Eye (tissue), 1 donor: ENCODE measurements at regions not wholly inside any gene's neighbourhood (a gene's known extent, or its start where the extent isn't known, plus 50 kb on each side); places are given as distances from the start of the nearest gene placed in this dataset.

ENCODE experiments used
- DNase-seq: peaks from one replicate; pipeline ENCODE4 v3.0.0-alpha.2; 2015

DNA sequence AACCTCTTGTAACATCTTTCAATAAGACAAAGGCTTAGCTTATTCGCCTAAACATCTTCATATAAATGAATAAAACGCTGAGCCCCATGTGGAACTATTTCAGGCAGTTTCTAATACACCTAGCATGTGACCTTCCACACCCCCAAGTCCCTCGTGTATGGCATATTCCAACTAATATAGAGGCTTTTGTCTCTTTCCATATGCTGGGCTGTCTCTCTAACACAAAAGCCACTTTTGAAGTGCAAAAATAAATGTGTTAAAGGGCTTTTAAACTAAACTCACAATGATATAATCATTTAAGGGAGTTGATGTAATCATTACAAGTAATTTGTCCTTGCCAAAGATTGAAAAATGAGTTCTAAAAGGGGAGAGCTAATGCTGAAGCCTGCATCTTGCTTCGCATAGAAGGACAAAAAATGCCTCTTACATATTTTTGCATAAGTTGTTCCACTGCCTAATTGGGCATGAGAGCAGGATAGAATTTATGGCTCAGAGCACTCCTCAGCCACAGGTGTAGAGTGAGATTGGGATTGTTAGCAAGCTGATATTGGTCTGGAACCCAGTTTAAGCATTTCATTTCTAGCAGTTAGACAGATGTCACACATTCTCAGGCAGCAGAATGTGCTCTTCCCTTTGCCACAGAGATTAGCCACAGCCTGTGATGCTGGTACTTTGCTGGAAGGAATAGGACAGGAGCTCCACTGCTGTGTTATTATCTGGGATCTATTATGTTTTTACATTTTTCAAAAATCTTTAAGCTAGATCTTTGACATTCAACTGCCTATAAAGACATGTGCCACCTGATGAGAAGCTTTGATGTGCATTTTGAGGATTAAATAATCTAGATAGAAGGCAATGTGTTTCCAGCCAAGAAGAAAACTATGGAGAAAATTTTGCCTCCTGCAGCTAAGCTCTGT lies 1044.4 kb downstream of the ADGRL2 start:
- DNase-seq = no peak

- DNase-seq = no peak
Observed at GRCh38 chr1:82844447-82844846, 1043.7 kb downstream of the ADGRL2 start.

DNA sequence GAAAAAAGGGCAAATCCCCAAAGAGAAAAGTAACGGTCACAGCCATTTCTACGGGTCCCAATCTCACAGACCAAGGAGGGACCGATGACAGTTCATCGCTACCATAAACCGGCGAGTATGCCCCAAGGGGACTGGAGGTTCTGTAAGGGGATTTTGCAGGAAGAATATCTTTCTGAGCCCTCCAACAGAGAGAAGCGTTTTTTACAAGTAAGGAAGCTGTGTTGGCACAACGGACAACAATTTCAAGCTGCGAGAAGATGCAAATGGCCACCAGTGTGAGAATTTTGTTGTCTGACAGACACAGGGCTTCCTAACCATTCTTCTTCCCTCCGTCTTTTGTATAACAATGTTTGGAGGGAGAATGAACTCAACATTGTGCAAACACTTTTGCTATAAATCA lies 1043.1 kb downstream of the ADGRL2 start:
- no peak for DNase-seq

DNA sequence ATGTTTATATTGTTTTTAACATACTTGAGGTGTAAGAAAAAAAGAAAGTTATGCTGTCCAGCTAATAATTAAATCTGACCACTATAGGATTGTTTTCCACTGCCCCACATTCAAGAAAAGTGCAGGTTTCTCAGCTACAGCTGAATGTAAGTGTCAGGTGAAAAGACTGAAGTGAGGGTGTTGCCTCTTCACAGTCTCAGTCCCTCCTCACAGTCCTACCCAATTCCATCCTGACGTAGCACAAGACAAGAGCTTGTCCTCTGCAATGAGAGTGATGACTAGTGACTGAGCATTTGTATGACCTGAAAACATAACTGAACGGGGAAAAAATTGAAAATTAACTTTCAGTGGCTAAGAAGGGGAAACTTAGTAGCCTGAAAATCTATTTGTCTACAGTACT lies 1039.5 kb downstream of the ADGRL2 start:
- DNase-seq = no peak

- peak; percentile 28 for DNase-seq
Observed at GRCh38 chr1:82837766-82838465, 1037.2 kb downstream of the ADGRL2 start.

GRCh38 chr1:82836973-82837680 lies 1036.4 kb downstream of the ADGRL2 start:
- DNase-seq = no peak

DNA sequence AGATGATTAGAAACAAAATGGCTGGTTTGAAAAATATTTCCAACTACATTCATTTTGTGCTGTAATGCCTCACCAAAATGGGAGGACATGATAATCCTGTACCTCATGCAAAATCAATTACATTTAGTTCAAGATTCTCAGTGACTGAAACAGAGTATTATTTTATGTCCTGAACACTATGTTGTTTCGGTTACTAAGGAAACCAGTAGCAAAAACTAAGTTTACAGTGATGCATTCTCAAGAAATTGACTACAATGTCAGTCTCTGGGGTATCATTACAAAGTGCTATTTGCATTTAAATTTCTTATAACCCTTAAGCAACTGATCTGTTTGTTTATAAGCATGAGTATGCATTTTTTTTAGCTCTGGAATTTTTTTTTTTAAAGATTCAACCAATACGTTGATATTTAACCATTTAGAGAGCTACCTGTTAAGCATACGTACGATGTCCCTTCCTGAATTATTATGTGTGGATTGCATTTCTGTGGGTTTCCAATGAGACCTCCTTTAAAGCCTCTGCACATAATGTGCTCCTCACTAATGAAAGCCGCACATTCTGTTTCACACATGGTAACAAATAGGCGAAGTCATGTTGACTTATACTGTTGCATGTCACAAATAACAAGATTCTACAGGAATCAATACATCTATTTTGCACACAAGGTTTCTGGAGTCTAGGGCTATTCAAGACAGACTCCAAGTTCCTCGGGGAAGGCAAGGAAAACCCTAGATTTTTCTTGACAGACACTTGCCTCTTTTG lies 1035.7 kb downstream of the ADGRL2 start:
- no peak for DNase-seq

DNA sequence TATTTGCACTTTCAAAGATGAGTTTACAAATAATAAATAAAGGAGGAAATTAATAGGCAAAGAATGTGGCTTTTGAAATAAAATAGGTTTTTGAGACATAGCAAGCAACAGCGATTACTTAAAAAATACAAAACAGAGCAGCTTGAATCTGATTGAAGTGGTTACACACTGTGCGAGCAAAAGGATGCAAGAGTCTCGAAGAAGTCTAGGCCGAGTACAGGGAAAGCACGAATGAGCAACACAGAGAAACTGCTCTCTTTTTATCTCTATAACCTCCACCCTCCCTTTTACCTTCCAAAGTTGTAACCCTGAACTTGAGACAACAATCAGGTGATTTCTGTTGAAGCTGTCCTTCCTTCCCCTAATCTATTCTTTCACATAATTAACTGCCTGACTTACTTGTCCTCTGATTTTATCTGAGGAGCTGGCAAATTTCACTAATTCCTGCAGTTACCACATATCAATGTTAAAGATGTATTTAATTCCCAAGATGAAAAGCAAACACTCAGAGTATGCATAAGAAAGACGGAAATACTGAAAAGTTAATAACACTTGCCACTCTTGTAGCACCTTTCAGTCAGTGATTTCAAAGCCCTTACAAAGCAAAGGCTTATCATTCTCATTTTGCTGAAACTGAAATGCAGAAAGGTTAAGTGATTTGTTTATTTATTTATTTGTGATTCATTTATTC lies 1030.1 kb downstream of the ADGRL2 start:
- no peak for DNase-seq

DNA sequence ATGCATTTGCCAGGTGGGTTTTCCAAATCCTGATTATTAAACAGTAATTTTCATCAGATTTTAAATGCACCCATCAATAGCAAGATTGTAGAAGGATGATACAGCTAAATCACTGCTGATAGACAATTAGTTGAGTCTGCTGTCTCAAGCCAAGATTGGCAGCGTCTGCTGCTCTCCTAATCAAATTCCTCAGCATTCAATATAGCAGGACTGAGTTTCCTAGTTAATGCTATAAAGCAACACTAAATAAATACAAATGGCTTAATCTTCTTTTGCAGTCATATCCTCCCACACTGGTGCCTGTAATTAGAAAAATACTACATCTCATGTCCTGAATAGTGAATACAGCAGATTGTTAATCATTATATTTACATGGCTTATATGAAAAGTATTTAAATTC lies 1028.8 kb downstream of the ADGRL2 start:
- DNase-seq = no peak

GRCh38 chr1:82823876-82824275 lies 1023.1 kb downstream of the ADGRL2 start:
- no peak for DNase-seq

DNA sequence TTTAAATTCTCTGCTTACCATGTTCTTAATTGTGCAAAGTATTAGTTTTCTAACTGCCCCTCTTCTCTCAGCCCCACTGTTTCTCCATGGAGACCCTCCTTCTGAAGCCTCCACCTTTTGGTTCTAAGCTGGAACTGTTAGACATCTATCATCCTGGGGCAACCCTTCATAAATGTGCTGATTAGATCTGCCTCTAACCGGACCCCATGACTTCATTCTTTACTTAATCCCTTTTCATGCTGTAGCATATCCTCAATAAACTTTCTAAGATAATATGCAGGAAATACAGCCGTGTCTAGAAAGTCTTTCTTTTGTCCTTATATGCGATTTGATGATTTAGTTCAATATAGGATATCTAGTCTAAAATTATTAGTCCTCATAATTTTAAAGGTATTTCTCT lies 1020.1 kb downstream of the ADGRL2 start:
- DNase-seq = no peak

DNA sequence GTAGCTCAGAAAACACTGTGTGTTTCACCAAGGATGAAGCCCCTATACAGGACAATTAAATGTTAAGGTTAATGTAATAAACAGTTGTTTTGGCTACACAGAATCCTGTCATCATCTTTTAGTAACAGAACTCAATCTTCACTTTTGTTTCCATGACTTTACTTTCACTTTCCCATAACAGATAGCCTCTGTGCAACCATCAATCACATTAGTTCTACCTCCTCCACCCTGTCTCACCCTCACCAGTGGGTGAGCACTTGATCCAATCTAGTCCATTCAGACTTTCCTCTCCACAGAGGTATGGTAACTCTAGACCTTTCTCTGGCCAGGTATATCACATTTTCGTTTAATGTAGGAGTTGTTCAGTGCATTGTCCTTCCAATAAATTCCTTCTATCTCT lies 1018.5 kb downstream of the ADGRL2 start:
- no peak for DNase-seq

DNA sequence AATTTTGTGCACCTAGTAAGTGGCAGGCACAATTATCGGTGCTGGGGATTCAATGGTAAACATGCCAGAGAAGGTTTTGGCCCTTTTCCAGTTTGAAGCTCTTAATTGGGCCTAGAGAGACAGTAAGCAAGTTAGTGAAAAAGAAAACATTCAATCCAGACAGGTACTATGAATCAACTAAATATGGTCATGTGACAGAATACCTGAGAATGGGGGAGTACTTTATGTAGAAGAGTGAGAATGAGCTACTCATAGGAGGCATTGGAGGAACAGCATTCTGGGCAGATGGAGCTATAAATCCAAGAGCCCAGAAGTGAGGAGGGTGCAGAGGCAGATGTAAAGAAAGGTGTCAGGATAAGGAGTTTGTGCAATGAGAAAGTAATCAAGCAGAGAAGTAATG lies 1017.9 kb downstream of the ADGRL2 start:
- no peak for DNase-seq

GRCh38 chr1:82813386-82813785 lies 1012.7 kb downstream of the ADGRL2 start:
- no peak for DNase-seq

DNA sequence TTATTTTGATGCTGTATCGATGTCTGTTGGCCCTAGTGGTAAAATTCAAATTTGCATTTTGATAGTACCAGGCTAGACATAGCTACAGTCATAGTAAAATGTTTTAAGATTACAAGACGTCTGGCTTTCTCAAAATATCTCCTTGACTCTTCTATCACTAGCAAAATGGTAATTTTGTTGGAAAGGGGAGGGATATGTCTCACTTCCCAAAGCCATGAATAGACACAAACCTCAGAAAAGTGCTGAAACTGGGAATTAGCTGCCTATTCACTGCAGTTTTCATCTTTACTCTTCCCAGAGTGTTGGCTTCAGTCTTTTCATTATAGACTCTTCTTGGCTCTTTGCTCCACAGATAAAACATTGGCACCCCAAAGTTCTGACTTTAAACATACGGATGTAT lies 1009.9 kb downstream of the ADGRL2 start:
- DNase-seq = no peak

GRCh38 chr1:82807563-82807962 lies 1006.8 kb downstream of the ADGRL2 start:
- DNase-seq = no peak

DNA sequence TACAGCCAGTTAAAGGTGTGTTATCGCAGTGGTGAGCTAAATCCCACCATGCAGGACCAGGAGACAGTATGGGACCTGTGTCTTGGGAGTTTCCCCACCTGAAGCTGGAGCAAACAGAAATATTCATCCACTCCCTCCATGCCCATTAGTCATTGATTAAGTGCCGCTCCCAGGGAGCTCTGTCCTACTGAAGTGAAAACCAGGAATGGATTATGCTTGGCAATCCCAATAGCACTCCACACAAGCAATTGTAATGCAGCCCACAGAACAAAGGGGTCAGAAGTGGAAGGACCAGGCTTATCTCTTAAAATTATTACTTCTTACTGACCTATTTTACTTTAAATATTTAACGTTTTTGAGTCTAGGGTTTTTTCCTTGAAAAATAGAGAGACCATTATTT lies 1005.4 kb downstream of the ADGRL2 start:
- no peak for DNase-seq

- DNase-seq = no peak
Observed at GRCh38 chr1:82801176-82801575, 1000.4 kb downstream of the ADGRL2 start.

DNA sequence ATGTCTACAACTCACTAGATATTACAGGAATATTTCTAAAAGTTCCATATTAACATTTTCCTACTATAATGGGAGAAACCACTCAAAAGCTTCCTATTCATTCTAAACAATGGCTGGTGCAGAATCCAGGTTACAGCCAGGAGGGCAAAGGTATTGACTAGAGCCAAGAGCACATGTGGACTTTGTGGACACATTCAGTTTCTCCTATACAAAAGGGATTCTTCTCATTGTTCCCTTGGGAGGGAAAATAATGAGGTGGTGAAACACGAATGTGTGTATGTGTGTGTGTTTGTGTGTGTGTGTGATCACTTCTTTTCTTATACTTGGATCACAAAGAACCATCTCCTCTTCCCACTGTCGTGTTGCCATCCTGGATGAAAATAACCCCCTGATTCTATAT lies 1000.0 kb downstream of the ADGRL2 start:
- no peak for DNase-seq

GRCh38 chr1:82799261-82799660 lies 998.5 kb downstream of the ADGRL2 start:
- DNase-seq = no peak

- no peak for DNase-seq
Observed at GRCh38 chr1:82795508-82796149, 994.9 kb downstream of the ADGRL2 start.

GRCh38 chr1:82792151-82792550 lies 991.4 kb downstream of the ADGRL2 start:
- DNase-seq = no peak
